Loucy (cell line): ENCODE measurements at regions not wholly inside any gene's neighbourhood (a gene's known extent, or its start where the extent isn't known, plus 50 kb on each side); places are given as distances from the start of the nearest gene placed in this dataset.

Source experiments
- H2AFZ ChIP-seq: fragments of 200-600 bp; sonication (generic); 2 replicates; pipeline ENCODE4 v1.6.0; 2016; ENCODE audit warnings: antibody characterized with exemption, mild to moderate bottlenecking, low read length, moderate library complexity
- H3F3A ChIP-seq: fragments of 200-600 bp; 2 replicates; pipeline ENCODE4 v1.6.0; 2016; ENCODE audit warnings: antibody characterized with exemption, low read depth, mild to moderate bottlenecking
- H3K27me3 ChIP-seq: fragments of 200-600 bp; sonication (generic); 2 replicates; pipeline ENCODE4 v1.6.1; 2014; ENCODE audit warnings: low read length, mild to moderate bottlenecking; ENCODE audit not compliant: insufficient read depth, poor library complexity, severe bottlenecking
- H3K36me3 ChIP-seq: fragments of 200-600 bp; sonication (generic); 2 replicates; pipeline ENCODE4 v1.6.1; 2016; ENCODE audit warnings: low read length; ENCODE audit not compliant: insufficient read depth
- H3K4me1 ChIP-seq: fragments of 200-600 bp; sonication (generic); 2 replicates; pipeline ENCODE4 v1.5.1; 2014; ENCODE audit warnings: low read length, mild to moderate bottlenecking; ENCODE audit not compliant: insufficient read depth, poor library complexity, severe bottlenecking
- H3K4me2 ChIP-seq: fragments of 200-600 bp; sonication (generic); 2 replicates; pipeline ENCODE4 v1.6.0; 2014; ENCODE audit warnings: antibody characterized with exemption, low read length, low read depth, mild to moderate bottlenecking; ENCODE audit not compliant: poor library complexity, severe bottlenecking
- H3K4me3 ChIP-seq: fragments of 200-600 bp; sonication (generic); 2 replicates; pipeline ENCODE4 v1.5.1; 2014; ENCODE audit warnings: low read length, mild to moderate bottlenecking, mixed read lengths; ENCODE audit not compliant: poor library complexity, severe bottlenecking
- H3K79me2 ChIP-seq: fragments of 200-600 bp; sonication (generic); 2 replicates; pipeline ENCODE4 v1.6.1; 2014; ENCODE audit warnings: low read length; ENCODE audit not compliant: insufficient read depth
- H3K9ac ChIP-seq: fragments of 200-600 bp; sonication (generic); 2 replicates; pipeline ENCODE4 v1.6.0; 2014; ENCODE audit warnings: mild to moderate bottlenecking, low read depth, low read length, moderate library complexity; ENCODE audit not compliant: poor library complexity, severe bottlenecking
- H3K9me2 ChIP-seq: fragments of 200-600 bp; sonication (generic); replicated peaks from 2 replicates; pipeline ENCODE4 v1.6.1; 2016; ENCODE audit warnings: low read depth, low read length, mixed read lengths
- H3K9me3 ChIP-seq: fragments of 200-600 bp; sonication (generic); 2 replicates; pipeline ENCODE4 v1.6.1; 2014; ENCODE audit warnings: mild to moderate bottlenecking, antibody characterized with exemption, low read length, low read depth; ENCODE audit not compliant: insufficient read depth
- H4K20me1 ChIP-seq: fragments of 200-600 bp; sonication (generic); 2 replicates; pipeline ENCODE4 v1.6.0; 2014; ENCODE audit warnings: antibody characterized with exemption, low read length, mild to moderate bottlenecking; ENCODE audit not compliant: insufficient read depth, poor library complexity, severe bottlenecking
- CTCF ChIP-seq: fragments of 200-600 bp; sonication (generic); conservative IDR thresholded peaks from 2 replicates; pipeline ENCODE4 v1.5.1; 2014; ENCODE audit warnings: mild to moderate bottlenecking, antibody characterized with exemption, low read length
- EZH2phosphoT487 ChIP-seq: fragments of 200-600 bp; IDR thresholded peaks from 2 replicates; pipeline ENCODE4 v1.6.1; 2018; ENCODE audit warnings: antibody characterized with exemption, mild to moderate bottlenecking, moderate library complexity, borderline replicate concordance

GRCh38 chr7:115269486-115269885, 347.6 kb downstream of the MDFIC start:
- H3K9ac ChIP-seq: no peak overlapping the region
- TF ChIP-seq CTCF (no peak), EZH2phosphoT487 (no peak)

GRCh38 chr7:115267503-115267902, 345.6 kb downstream of the MDFIC start:
- Histone ChIP-seq H3K36me3 (no peaks in the 10 kb centered on the region), H4K20me1 (no peaks in the 10 kb centered on the region), H2AFZ (no peak overlapping the region), H3K4me3 (no peak overlapping the region), H3F3A (no peaks in the 10 kb centered on the region), H3K27me3 (no peaks in the 10 kb centered on the region), H3K4me1 (no peaks in the 10 kb centered on the region), H3K79me2 (no peaks in the 10 kb centered on the region), H3K9me2 (no peaks in the 10 kb centered on the region), H3K9ac (no peak overlapping the region), H3K9me3 (no peaks in the 10 kb centered on the region), H3K4me2 (no peak overlapping the region)
- no peak for TF ChIP-seq CTCF
- no peak for TF ChIP-seq EZH2phosphoT487

More at GRCh38 chr7:115269486-115269885, 347.6 kb downstream of the MDFIC start:
- H3K9me2 ChIP-seq: no peaks in the 10 kb centered on the region
- no peaks in the 10 kb centered on the region for H3K4me1 ChIP-seq
- H3K36me3 ChIP-seq: no peaks in the 10 kb centered on the region
- no peak overlapping the region for H2AFZ ChIP-seq
- no peaks in the 10 kb centered on the region for H3K9me3 ChIP-seq
- no peak overlapping the region for H3K4me2 ChIP-seq
- no peaks in the 10 kb centered on the region for H3K27me3 ChIP-seq
- no peaks in the 10 kb centered on the region for H3F3A ChIP-seq
- no peaks in the 10 kb centered on the region for H3K79me2 ChIP-seq
- H4K20me1 ChIP-seq: no peaks in the 10 kb centered on the region
- H3K4me3 ChIP-seq: no peak overlapping the region

- Histone ChIP-seq H3K4me2 (no peak overlapping the region), H3K4me3 (no peak overlapping the region), H3K4me1 (no peaks in the 10 kb centered on the region), H3K27me3 (no peaks in the 10 kb centered on the region), H3K79me2 (no peaks in the 10 kb centered on the region), H3K9me3 (no peaks in the 10 kb centered on the region), H2AFZ (no peak overlapping the region), H3K9ac (no peak overlapping the region), H3K9me2 (no peaks in the 10 kb centered on the region), H4K20me1 (no peaks in the 10 kb centered on the region), H3K36me3 (no peaks in the 10 kb centered on the region), H3F3A (no peaks in the 10 kb centered on the region)
- TF ChIP-seq CTCF (no peak), EZH2phosphoT487 (no peak)
Observed at GRCh38 chr7:115260381-115260780, 338.5 kb downstream of the MDFIC start.
